T-helper 1 cell treated with Interleukin-12 subunit alpha and Interleukin-12 subunit beta and Interleukin-4 antibody, amounts not matched to agents 30 μg/mL and 1 μg/mL, for 36 hours (primary cell): ENCODE measurements at regions not wholly inside any gene's neighbourhood (a gene's known extent, or its start where the extent isn't known, plus 50 kb on each side); places are given as distances from the start of the nearest gene placed in this dataset.

Experiments
- H3K27ac Mint-ChIP-seq: one replicate; pipeline ENCODE4 v1.8.0; 2021; ENCODE audit warnings: mild to moderate bottlenecking, mixed read lengths
- H3K27me3 Mint-ChIP-seq: one replicate; pipeline ENCODE4 v1.8.0; 2021; ENCODE audit warnings: low read depth, mixed read lengths
- H3K36me3 Mint-ChIP-seq: one replicate; pipeline ENCODE4 v1.8.0; 2021; ENCODE audit warnings: low read depth, mixed read lengths
- H3K4me1 Mint-ChIP-seq: one replicate; pipeline ENCODE4 v1.8.0; 2021; ENCODE audit warnings: low read depth, mixed read lengths
- H3K4me3 Mint-ChIP-seq: one replicate; pipeline ENCODE4 v1.8.0; 2021; ENCODE audit warnings: mild to moderate bottlenecking, moderate library complexity, mixed read lengths
- H3K9me3 Mint-ChIP-seq: one replicate; pipeline ENCODE4 v1.8.0; 2021; ENCODE audit warnings: mixed read lengths

- Mint-ChIP-seq H3K4me1 (no peaks in the 10 kb centered on the region), H3K27me3 (peaks cover 15% of the 10 kb centered on the region), H3K27ac (no peak overlapping the region), H3K9me3 (no peaks in the 10 kb centered on the region), H3K36me3 (no peaks in the 10 kb centered on the region), H3K4me3 (no peak overlapping the region)
These were observed 185.6 kb upstream of the CST7 start for GRCh38 chr20:24763386-24764026.

GRCh38 chr20:24764027-24764793, 184.9 kb upstream of the CST7 start:
- Mint-ChIP-seq H3K9me3 (no peaks in the 10 kb centered on the region), H3K4me1 (no peaks in the 10 kb centered on the region), H3K36me3 (no peaks in the 10 kb centered on the region), H3K27me3 (peaks cover 9% of the 10 kb centered on the region), H3K4me3 (no peak overlapping the region), H3K27ac (no peak overlapping the region)

- no peaks in the 10 kb centered on the region for H3K9me3 Mint-ChIP-seq
- no peaks in the 10 kb centered on the region for H3K4me1 Mint-ChIP-seq
- H3K36me3 Mint-ChIP-seq = no peaks in the 10 kb centered on the region
- no peak overlapping the region for H3K4me3 Mint-ChIP-seq
- H3K27ac Mint-ChIP-seq = no peak overlapping the region
- peaks cover 9% of the 10 kb centered on the region for H3K27me3 Mint-ChIP-seq
These were observed 184.3 kb upstream of the CST7 start for GRCh38 chr20:24764794-24765202.

GRCh38 chr20:24765316-24766142, 183.5 kb upstream of the CST7 start:
- Mint-ChIP-seq H3K4me3 (no peak overlapping the region), H3K27me3 (peaks cover 4% of the 10 kb centered on the region), H3K9me3 (no peaks in the 10 kb centered on the region), H3K36me3 (no peaks in the 10 kb centered on the region), H3K27ac (no peak overlapping the region), H3K4me1 (no peaks in the 10 kb centered on the region)

GRCh38 chr20:24766143-24766527, 182.9 kb upstream of the CST7 start:
- Mint-ChIP-seq H3K4me3 (no peak overlapping the region), H3K9me3 (no peaks in the 10 kb centered on the region), H3K27ac (no peak overlapping the region), H3K27me3 (no peaks in the 10 kb centered on the region), H3K36me3 (no peaks in the 10 kb centered on the region), H3K4me1 (no peaks in the 10 kb centered on the region)

GRCh38 chr20:24766826-24767622, 182.0 kb upstream of the CST7 start:
- no peak overlapping the region for H3K27ac Mint-ChIP-seq
- no peak overlapping the region for H3K4me3 Mint-ChIP-seq
- H3K36me3 Mint-ChIP-seq = no peaks in the 10 kb centered on the region
- H3K27me3 Mint-ChIP-seq = no peaks in the 10 kb centered on the region
- no peaks in the 10 kb centered on the region for H3K9me3 Mint-ChIP-seq
- no peaks in the 10 kb centered on the region for H3K4me1 Mint-ChIP-seq

GRCh38 chr20:24767623-24768100, 181.4 kb upstream of the CST7 start:
- Mint-ChIP-seq H3K27ac (no peak overlapping the region), H3K27me3 (no peaks in the 10 kb centered on the region)

GRCh38 chr20:24768201-24768636, 180.8 kb upstream of the CST7 start:
- Mint-ChIP-seq H3K36me3 (no peaks in the 10 kb centered on the region), H3K27me3 (no peaks in the 10 kb centered on the region), H3K27ac (no peak overlapping the region), H3K4me3 (no peak overlapping the region), H3K9me3 (no peaks in the 10 kb centered on the region), H3K4me1 (no peaks in the 10 kb centered on the region)

More at GRCh38 chr20:24767623-24768100, 181.4 kb upstream of the CST7 start:
- H3K4me1 Mint-ChIP-seq = no peaks in the 10 kb centered on the region
- no peaks in the 10 kb centered on the region for H3K36me3 Mint-ChIP-seq
- H3K9me3 Mint-ChIP-seq = no peaks in the 10 kb centered on the region
- H3K4me3 Mint-ChIP-seq = no peak overlapping the region

- no peaks in the 10 kb centered on the region for H3K27me3 Mint-ChIP-seq
- peaks cover 6% of the 10 kb centered on the region for H3K4me1 Mint-ChIP-seq
- no peaks in the 10 kb centered on the region for H3K36me3 Mint-ChIP-seq
- H3K27ac Mint-ChIP-seq = no peak overlapping the region
- no peak overlapping the region for H3K4me3 Mint-ChIP-seq
- H3K9me3 Mint-ChIP-seq = no peaks in the 10 kb centered on the region
These were observed 180.1 kb upstream of the CST7 start for GRCh38 chr20:24768713-24769601.

- Mint-ChIP-seq H3K27me3 (peaks cover 7% of the 10 kb centered on the region), H3K27ac (no peak overlapping the region), H3K4me1 (peaks cover 6% of the 10 kb centered on the region), H3K9me3 (peaks cover 9% of the 10 kb centered on the region), H3K4me3 (no peak overlapping the region), H3K36me3 (peaks cover 3% of the 10 kb centered on the region)
These were observed 179.0 kb upstream of the CST7 start for GRCh38 chr20:24769878-24770627.

- peaks cover 12% of the 10 kb centered on the region for H3K27me3 Mint-ChIP-seq
- peaks cover 6% of the 10 kb centered on the region for H3K4me1 Mint-ChIP-seq
- peaks cover 8% of the 10 kb centered on the region for H3K36me3 Mint-ChIP-seq
- peaks cover 15% of the 10 kb centered on the region for H3K9me3 Mint-ChIP-seq
- no peak overlapping the region for H3K4me3 Mint-ChIP-seq
- no peak overlapping the region for H3K27ac Mint-ChIP-seq
These were observed 178.2 kb upstream of the CST7 start for GRCh38 chr20:24770628-24771541.

GRCh38 chr20:24771542-24772061, 177.5 kb upstream of the CST7 start:
- no peak overlapping the region for H3K4me3 Mint-ChIP-seq
- peaks cover 8% of the 10 kb centered on the region for H3K36me3 Mint-ChIP-seq
- peaks cover 6% of the 10 kb centered on the region for H3K4me1 Mint-ChIP-seq
- H3K9me3 Mint-ChIP-seq = peaks cover 20% of the 10 kb centered on the region
- no peak overlapping the region for H3K27ac Mint-ChIP-seq
- H3K27me3 Mint-ChIP-seq = peaks cover 18% of the 10 kb centered on the region
